Spleen (tissue), 7 donors: ENCODE measurements at regions not wholly inside any gene's neighbourhood (a gene's known extent, or its start where the extent isn't known, plus 50 kb on each side); places are given as distances from the start of the nearest gene placed in this dataset.

Experiments used
- POLR2A ChIP-seq, 3 donors: fragments of 450-650 bp; IDR thresholded peaks; one replicate each; pipeline ENCODE4 v1.5.1; 2017; ENCODE audit warnings: antibody characterized with exemption in 3 of 3, mild to moderate bottlenecking in 1 of 3
- POLR2AphosphoS5 ChIP-seq, 3 donors: sonication (generic); formaldehyde crosslinking; IDR thresholded peaks; one replicate each; pipeline ENCODE4 v1.5.1; 2017; ENCODE audit warnings: antibody characterized with exemption in 3 of 3
- TF ChIP-seq, protein P1 (sequence below), 11 experiments: fragments of 200-600 bp in 7 of 11; fragments of 450-650 bp in 4 of 11; sonication (generic) in 4 of 11; IDR thresholded peaks in 8 of 11; conservative IDR thresholded peaks in 3 of 11; 1 replicate in 7 of 11; 2 replicates in 4 of 11; pipeline versions ENCODE4 v1.4.0 to v1.8.0; 2016 to 2021; ENCODE audit warnings: antibody characterized with exemption in 11 of 11, inconsistent platforms in 4 of 11, mild to moderate bottlenecking in 1 of 11
- donor health status: DM: no; HTN: no; CAD: no; lungs with moderate emphysema.
- donor health status: DM: no; HTN: no; CAD: no.
- donor health status: DM: no; HTN: no; CAD: no.

DNA sequence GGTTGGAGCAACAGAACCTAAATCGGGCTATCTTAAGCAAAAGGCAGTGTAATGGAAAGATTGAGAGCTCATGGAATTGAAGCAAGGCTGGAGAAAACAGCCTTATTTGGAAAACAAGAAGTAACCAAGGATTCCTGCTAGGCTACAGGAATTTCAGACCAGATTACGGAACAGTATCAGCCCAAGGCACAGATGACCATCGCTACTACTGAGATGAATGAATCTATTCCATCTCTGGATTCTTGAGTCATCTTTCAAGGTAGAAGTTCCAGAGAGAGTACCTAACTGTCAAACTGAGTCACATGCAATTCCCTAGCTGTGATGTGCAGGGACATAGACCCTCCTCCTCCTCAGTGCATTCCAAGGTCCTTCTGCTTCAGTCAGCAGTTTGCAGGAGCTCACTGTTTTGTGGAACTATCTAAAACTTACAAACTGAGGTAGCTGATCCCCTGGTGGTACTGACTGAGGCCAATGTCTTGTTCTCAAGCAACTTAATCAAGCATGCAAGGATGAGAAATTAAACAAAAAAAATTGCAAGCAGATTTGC is 62.0 kb upstream of the SMLR1 start:
- TF ChIP-seq, protein P1, sequence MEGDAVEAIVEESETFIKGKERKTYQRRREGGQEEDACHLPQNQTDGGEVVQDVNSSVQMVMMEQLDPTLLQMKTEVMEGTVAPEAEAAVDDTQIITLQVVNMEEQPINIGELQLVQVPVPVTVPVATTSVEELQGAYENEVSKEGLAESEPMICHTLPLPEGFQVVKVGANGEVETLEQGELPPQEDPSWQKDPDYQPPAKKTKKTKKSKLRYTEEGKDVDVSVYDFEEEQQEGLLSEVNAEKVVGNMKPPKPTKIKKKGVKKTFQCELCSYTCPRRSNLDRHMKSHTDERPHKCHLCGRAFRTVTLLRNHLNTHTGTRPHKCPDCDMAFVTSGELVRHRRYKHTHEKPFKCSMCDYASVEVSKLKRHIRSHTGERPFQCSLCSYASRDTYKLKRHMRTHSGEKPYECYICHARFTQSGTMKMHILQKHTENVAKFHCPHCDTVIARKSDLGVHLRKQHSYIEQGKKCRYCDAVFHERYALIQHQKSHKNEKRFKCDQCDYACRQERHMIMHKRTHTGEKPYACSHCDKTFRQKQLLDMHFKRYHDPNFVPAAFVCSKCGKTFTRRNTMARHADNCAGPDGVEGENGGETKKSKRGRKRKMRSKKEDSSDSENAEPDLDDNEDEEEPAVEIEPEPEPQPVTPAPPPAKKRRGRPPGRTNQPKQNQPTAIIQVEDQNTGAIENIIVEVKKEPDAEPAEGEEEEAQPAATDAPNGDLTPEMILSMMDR (IDR thresholded peaks at IDR 0.05 in 8 of 11, conservative IDR thresholded peaks at IDR 0.05 in 3 of 11): no peak
- TF ChIP-seq POLR2A (IDR thresholded peaks at IDR 0.05) (no peak), POLR2AphosphoS5 (IDR thresholded peaks at IDR 0.05) (no peak)
